Lower leg skin (tissue), 3 donors: ENCODE measurements at regions not wholly inside any gene's neighbourhood (a gene's known extent, or its start where the extent isn't known, plus 50 kb on each side); places are given as distances from the start of the nearest gene placed in this dataset.

Experiments
- POLR2A ChIP-seq, 2 donors: fragments of 450-650 bp; IDR thresholded peaks; one replicate each; pipeline ENCODE4 v1.6.1; 2016 to 2017; ENCODE audit warnings: antibody characterized with exemption in 2 of 2, mild to moderate bottlenecking in 1 of 2, moderate library complexity in 1 of 2
- TF ChIP-seq, protein P1 (sequence below), 3 donors: fragments of 450-650 bp; IDR thresholded peaks; one replicate each; pipeline ENCODE4 v1.5.1; 2016; ENCODE audit warnings: antibody characterized with exemption in 3 of 3, mild to moderate bottlenecking in 3 of 3, moderate library complexity in 2 of 3

DNA sequence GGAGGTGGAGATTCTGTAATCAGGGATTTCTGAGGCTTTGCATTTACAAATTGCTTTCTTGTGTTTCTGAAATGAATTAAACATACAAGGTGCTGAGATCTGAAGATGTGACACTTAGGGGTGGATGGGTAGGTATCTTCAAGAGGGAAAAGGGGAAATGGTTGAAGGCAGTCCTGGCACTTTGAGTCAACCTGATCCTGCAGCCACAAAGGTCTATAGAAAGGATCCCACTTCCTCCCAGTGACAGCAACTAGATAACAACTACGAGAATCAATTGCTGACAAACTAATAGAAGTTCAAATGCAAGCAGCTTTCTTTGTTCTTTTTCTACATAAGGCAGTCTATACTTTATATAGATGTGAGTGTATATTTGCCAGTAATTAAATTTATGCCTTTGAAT lies 553.3 kb downstream of the MDFIC start:
- TF ChIP-seq POLR2A (IDR thresholded peaks at IDR 0.05), result no peak
- TF ChIP-seq, protein P1, sequence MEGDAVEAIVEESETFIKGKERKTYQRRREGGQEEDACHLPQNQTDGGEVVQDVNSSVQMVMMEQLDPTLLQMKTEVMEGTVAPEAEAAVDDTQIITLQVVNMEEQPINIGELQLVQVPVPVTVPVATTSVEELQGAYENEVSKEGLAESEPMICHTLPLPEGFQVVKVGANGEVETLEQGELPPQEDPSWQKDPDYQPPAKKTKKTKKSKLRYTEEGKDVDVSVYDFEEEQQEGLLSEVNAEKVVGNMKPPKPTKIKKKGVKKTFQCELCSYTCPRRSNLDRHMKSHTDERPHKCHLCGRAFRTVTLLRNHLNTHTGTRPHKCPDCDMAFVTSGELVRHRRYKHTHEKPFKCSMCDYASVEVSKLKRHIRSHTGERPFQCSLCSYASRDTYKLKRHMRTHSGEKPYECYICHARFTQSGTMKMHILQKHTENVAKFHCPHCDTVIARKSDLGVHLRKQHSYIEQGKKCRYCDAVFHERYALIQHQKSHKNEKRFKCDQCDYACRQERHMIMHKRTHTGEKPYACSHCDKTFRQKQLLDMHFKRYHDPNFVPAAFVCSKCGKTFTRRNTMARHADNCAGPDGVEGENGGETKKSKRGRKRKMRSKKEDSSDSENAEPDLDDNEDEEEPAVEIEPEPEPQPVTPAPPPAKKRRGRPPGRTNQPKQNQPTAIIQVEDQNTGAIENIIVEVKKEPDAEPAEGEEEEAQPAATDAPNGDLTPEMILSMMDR (IDR thresholded peaks at IDR 0.05), result no peak
